ENCODE measurements at regions not wholly inside any gene's neighbourhood (a gene's known extent, or its start where the extent isn't known, plus 50 kb on each side); places are given as distances from the start of the nearest gene placed in this dataset.

DNA sequence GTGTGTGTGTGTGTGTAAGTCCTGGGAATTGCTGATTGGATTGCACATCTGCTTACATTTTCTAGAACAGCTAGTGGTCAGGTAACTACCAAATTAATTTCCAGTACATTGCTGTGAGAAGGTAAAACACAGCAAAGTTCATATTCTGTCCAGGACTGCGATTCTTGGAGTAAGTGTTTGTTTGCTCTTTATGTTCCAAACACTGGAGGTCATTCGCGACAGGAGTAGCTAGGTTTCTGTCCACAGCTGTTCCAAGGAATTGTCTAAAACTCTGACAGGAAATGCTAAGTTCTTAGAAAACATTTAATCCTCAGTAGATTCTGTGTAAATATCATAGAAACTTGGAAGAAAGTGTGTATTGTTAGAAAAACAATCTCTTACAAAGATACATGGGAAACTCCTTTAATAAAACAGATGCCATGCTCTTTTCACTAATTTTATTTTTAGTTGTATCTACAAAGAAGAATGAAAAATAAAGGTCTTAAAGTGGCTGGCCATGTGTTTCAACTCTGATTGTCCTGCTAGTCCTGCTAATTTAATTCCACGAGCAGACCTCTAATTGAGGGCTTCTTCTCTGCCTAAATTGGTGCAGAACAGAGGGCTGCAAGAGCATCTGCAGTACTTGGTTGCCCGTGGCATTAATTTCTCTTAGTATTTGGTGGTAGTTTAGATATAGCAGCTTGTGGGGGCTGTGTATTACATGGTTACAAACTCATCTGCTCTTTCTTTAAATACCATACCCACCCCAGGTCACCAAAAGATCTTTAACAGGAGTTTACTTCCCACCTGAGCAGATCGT, 464.5 kb downstream of the RASEF start:
- Mint-ChIP-seq H3K4me3 (no peak overlapping the region), H3K36me3 (ENCODE audit: low read depth) (no peaks in the 10 kb centered on the region), H3K9me3 (no peaks in the 10 kb centered on the region), H3K27ac (no peak overlapping the region), H3K4me1 (peaks cover 49% of the 10 kb centered on the region), H3K27me3 (ENCODE audit: low read depth, poor library complexity) (no peaks in the 10 kb centered on the region)
- TF ChIP-seq CTCF (IDR thresholded peaks at IDR 0.05), result no peak
- no peak for DNase-seq

DNA sequence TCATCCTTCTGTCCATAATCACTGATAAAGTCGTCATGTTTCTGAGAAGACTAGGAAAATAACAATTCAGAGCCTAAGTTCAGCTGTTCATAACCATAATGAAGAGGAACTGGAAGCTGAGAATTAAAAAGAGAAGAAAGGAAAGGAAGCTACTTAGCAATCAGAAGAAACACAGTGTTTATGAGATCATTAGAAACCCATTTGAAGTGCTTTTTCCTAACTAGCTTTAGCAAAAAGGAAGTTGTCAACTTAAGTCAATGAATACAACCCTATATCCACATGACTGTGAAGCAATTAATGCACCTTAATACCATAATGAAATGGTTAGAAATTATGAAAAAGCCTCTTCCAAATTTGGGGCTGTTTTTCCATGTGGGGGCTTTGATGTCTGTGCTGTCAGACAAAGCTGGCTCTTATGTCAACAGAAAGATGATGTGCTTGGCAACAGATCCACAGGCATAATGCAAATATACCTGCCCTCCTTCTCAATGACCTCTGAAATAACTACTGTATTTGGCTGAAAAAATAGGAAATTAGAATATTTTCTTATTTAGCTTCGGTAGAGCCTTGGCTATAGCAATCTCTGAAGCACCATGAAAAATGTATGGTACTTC, 463.5 kb downstream of the RASEF start:
- TF ChIP-seq CTCF (IDR thresholded peaks at IDR 0.05), result no peak
- peaks cover 50% of the 10 kb centered on the region for H3K4me1 Mint-ChIP-seq
- H3K4me3 Mint-ChIP-seq, result no peak overlapping the region
- no peaks in the 10 kb centered on the region for H3K36me3 Mint-ChIP-seq (ENCODE audit: low read depth)
- no peak for DNase-seq
- H3K9me3 Mint-ChIP-seq, result no peaks in the 10 kb centered on the region
- H3K27me3 Mint-ChIP-seq (ENCODE audit: low read depth, poor library complexity), result no peaks in the 10 kb centered on the region
- no peak overlapping the region for H3K27ac Mint-ChIP-seq

- no peak for TF ChIP-seq CTCF (IDR thresholded peaks at IDR 0.05)
- Mint-ChIP-seq H3K27me3 (ENCODE audit: low read depth, poor library complexity) (no peaks in the 10 kb centered on the region), H3K4me3 (no peak overlapping the region), H3K36me3 (ENCODE audit: low read depth) (no peaks in the 10 kb centered on the region), H3K27ac (peak overlapping the region; percentile 59), H3K4me1 (peaks cover 63% of the 10 kb centered on the region), H3K9me3 (no peaks in the 10 kb centered on the region)
- peak; percentile 34 for DNase-seq
These were observed 462.2 kb downstream of the RASEF start for GRCh38 chr9:82600536-82601292.

- Mint-ChIP-seq H3K36me3 (ENCODE audit: low read depth) (no peaks in the 10 kb centered on the region), H3K4me3 (no peak overlapping the region), H3K4me1 (peaks cover 65% of the 10 kb centered on the region), H3K9me3 (no peaks in the 10 kb centered on the region), H3K27me3 (ENCODE audit: low read depth, poor library complexity) (no peaks in the 10 kb centered on the region), H3K27ac (peak overlapping the region; percentile 59)
- no peak for DNase-seq
- TF ChIP-seq CTCF (IDR thresholded peaks at IDR 0.05), result no peak
These were observed 461.6 kb downstream of the RASEF start for GRCh38 chr9:82601293-82601771.

DNA sequence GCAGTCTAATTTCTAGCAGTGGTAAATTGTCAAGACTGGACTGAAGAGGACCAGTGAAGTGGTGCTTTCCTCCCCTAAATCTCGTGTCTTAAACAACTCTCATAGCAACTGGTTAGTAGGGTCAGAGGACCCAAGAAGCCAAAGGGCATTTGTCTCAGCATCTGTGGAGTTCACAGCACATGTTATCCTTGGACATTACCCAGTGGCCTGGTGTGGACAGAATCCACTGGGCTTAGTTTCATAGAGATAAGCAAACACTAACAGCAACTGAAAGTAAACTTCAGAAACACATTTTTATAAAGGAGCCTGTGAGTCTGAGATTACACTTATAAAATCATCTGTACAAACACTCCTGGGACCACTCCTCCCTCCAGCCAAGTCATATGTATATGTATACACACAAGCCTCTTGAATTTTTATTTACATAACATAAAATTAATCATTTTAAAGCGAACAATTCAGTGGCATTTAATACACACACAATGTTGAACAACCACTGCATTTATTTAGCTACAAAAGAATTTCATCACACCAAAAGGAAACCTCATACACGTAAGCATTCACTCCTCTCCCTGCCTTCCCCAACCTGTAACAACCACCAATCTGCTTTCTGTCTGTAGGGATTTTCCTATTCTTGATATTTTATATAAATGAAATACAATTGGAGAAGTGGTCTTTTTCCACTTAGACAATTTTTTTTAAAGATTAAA, 457.8 kb downstream of the RASEF start:
- peaks cover 3% of the 10 kb centered on the region for H3K27me3 Mint-ChIP-seq (ENCODE audit: low read depth, poor library complexity)
- H3K4me3 Mint-ChIP-seq, result no peak overlapping the region
- H3K36me3 Mint-ChIP-seq (ENCODE audit: low read depth), result no peaks in the 10 kb centered on the region
- no peaks in the 10 kb centered on the region for H3K9me3 Mint-ChIP-seq
- peaks cover 46% of the 10 kb centered on the region for H3K4me1 Mint-ChIP-seq
- DNase-seq, result no peak
- no peak overlapping the region for H3K27ac Mint-ChIP-seq
- no peak for TF ChIP-seq CTCF (IDR thresholded peaks at IDR 0.05)
